ENCODE measurements at regions not wholly inside any gene's neighbourhood (a gene's known extent, or its start where the extent isn't known, plus 50 kb on each side); places are given as distances from the start of the nearest gene placed in this dataset.

DNA sequence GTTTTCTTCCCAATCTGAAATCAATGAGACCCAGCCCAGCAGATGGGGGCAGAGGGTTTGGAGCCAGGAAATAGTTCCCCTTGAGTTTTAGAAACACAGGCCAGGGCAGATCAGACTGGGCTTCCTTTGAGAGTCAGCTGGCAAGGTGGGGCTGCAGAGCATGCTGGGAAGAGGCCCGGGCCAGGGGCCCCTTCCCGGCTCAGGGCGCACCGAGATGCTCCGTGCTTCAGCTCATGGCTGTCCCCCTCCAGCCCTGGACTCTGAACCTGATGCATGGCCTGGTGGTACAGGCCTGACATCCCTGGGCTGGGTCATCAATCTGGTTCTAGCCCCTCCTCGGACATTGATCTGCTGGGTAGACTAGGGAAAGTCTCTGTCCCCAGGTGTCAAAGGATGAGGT is 65.1 kb upstream of the RUNX3 start:
- H3K9me3 ChIP-seq (ENCODE audit: control insufficient read depth, insufficient read depth, low read length), result peaks cover 7% of the 10 kb centered on the region
- no peak for ATAC-seq (ENCODE audit: low read depth)
- H3K9me1 ChIP-seq (ENCODE audit: insufficient read depth, low read length), result no peaks in the 10 kb centered on the region
- no peaks in the 10 kb centered on the region for H4K20me1 ChIP-seq (ENCODE audit: insufficient read depth, low read length)
- H3K4ac ChIP-seq (ENCODE audit: low read depth, low read length), result no peak overlapping the region
- H2BK120ac ChIP-seq (ENCODE audit: low read depth, low read length), result no peak overlapping the region
- no peak overlapping the region for H2BK5ac ChIP-seq (ENCODE audit: low read depth, low read length, poor library complexity, severe bottlenecking)
- BruUV-seq (replicated peaks), result no TSS peak
- H3K4me2 ChIP-seq (ENCODE audit: low read depth, low read length), result no peak overlapping the region
- H3K4me3 ChIP-seq (ENCODE audit: insufficient read depth, low read depth, low read length), result no peak overlapping the region
- no peak overlapping the region for H2BK20ac ChIP-seq (ENCODE audit: low read depth, low read length)
- DNase-seq, result no peak
- H2AK9ac ChIP-seq (replicated peaks; ENCODE audit: low read depth, low read length, poor library complexity), result no peak overlapping the region
- ChIA-PET CTCF (no interaction called here), POLR2A (ENCODE audit: unreplicated experiment) (no interaction called here)
- no peak overlapping the region for H3K56ac ChIP-seq (ENCODE audit: extremely low read depth, insufficient read depth, low read length)
- H3K4me1 ChIP-seq (ENCODE audit: control insufficient read depth, insufficient read depth, low read length), result no peaks in the 10 kb centered on the region
- H4K8ac ChIP-seq (ENCODE audit: low read depth in 2 of 2, low read length in 2 of 2), result no peak overlapping the region
- no peak overlapping the region for H4K91ac ChIP-seq (ENCODE audit: insufficient read depth, low read depth, low read length)
- H2AFZ ChIP-seq (replicated peaks; ENCODE audit: low read length, poor library complexity), result no peak overlapping the region
- 80% methylated on average over 1 of the region's 6 CpGs; no CpG with 5 or more reads in 1 of the 2 experiments for WGBS, 2 experiments (ENCODE audit: extremely low coverage in 2 of 2, insufficient read length in 1 of 2)
- no peak for TF ChIP-seq FOS (IDR thresholded peaks at IDR 0.05; ENCODE audit: low read depth, low read length)
- TF ChIP-seq, protein P1, sequence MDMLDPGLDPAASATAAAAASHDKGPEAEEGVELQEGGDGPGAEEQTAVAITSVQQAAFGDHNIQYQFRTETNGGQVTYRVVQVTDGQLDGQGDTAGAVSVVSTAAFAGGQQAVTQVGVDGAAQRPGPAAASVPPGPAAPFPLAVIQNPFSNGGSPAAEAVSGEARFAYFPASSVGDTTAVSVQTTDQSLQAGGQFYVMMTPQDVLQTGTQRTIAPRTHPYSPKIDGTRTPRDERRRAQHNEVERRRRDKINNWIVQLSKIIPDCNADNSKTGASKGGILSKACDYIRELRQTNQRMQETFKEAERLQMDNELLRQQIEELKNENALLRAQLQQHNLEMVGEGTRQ (IDR thresholded peaks at IDR 0.05; ENCODE audit: low read depth, low read length), result no peak
- TF ChIP-seq, protein P2, sequence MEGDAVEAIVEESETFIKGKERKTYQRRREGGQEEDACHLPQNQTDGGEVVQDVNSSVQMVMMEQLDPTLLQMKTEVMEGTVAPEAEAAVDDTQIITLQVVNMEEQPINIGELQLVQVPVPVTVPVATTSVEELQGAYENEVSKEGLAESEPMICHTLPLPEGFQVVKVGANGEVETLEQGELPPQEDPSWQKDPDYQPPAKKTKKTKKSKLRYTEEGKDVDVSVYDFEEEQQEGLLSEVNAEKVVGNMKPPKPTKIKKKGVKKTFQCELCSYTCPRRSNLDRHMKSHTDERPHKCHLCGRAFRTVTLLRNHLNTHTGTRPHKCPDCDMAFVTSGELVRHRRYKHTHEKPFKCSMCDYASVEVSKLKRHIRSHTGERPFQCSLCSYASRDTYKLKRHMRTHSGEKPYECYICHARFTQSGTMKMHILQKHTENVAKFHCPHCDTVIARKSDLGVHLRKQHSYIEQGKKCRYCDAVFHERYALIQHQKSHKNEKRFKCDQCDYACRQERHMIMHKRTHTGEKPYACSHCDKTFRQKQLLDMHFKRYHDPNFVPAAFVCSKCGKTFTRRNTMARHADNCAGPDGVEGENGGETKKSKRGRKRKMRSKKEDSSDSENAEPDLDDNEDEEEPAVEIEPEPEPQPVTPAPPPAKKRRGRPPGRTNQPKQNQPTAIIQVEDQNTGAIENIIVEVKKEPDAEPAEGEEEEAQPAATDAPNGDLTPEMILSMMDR (conservative IDR thresholded peaks at IDR 0.05; ENCODE audit: low read depth, low read length), result no peak
- no peak for TF ChIP-seq RAD21 (IDR thresholded peaks at IDR 0.05; ENCODE audit: low read length)
- no peak for TF ChIP-seq BHLHE40 (IDR thresholded peaks at IDR 0.05; ENCODE audit: low read depth, low read length)
- no peak for TF ChIP-seq CEBPB (IDR thresholded peaks at IDR 0.05; ENCODE audit: low read depth, low read length)
- no peak for TF ChIP-seq MXI1 (IDR thresholded peaks at IDR 0.05; ENCODE audit: borderline replicate concordance, low read depth, low read length)
- TF ChIP-seq RCOR1 (IDR thresholded peaks at IDR 0.05; ENCODE audit: insufficient replicate concordance, low read length), result no peak
- TF ChIP-seq SMC3 (IDR thresholded peaks at IDR 0.05; ENCODE audit: low read depth, low read length), result no peak
- no peak for TF ChIP-seq RFX5 (IDR thresholded peaks at IDR 0.05; ENCODE audit: low read depth, low read length)
- TF ChIP-seq, protein P3, sequence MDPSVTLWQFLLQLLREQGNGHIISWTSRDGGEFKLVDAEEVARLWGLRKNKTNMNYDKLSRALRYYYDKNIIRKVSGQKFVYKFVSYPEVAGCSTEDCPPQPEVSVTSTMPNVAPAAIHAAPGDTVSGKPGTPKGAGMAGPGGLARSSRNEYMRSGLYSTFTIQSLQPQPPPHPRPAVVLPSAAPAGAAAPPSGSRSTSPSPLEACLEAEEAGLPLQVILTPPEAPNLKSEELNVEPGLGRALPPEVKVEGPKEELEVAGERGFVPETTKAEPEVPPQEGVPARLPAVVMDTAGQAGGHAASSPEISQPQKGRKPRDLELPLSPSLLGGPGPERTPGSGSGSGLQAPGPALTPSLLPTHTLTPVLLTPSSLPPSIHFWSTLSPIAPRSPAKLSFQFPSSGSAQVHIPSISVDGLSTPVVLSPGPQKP (IDR thresholded peaks at IDR 0.05; ENCODE audit: borderline replicate concordance, low read depth, low read length), result no peak
- no peak for TF ChIP-seq CHD1 (IDR thresholded peaks at IDR 0.05; ENCODE audit: low read depth, low read length)
- TF ChIP-seq NFE2L2 (IDR thresholded peaks at IDR 0.05; ENCODE audit: low read depth, low read length), result no peak
- no peak for TF ChIP-seq MAFK (IDR thresholded peaks at IDR 0.05; ENCODE audit: low read depth, low read length)
- no peak for TF ChIP-seq POLR2A (IDR thresholded peaks at IDR 0.05; ENCODE audit: low read depth, low read length)
- TF ChIP-seq MAZ (IDR thresholded peaks at IDR 0.05; ENCODE audit: borderline replicate concordance, low read depth, low read length), result no peak
- no peak overlapping the region for H2BK15ac ChIP-seq (ENCODE audit: low read depth, low read length)
- H3K14ac ChIP-seq (replicated peaks; ENCODE audit: low read depth, low read length), result no peak overlapping the region
- peaks cover 40% of the 10 kb centered on the region for H3K27me3 ChIP-seq (ENCODE audit: control insufficient read depth, insufficient read depth, low read length)
- no peak overlapping the region for H3K18ac ChIP-seq (ENCODE audit: low read depth, low read length)
- in situ Hi-C loops (cut with MboI; ENCODE audit: low sequenced_read_pairs), result no loop called here
- H3K9ac ChIP-seq (ENCODE audit: low read depth, low read length), result no peak overlapping the region
- H3K79me1 ChIP-seq (ENCODE audit: low read depth in 1 of 2, low read length in 2 of 2), result no peaks in the 10 kb centered on the region
- H3K27ac ChIP-seq (ENCODE audit: insufficient read depth, low read length), result no peak overlapping the region
- intact Hi-C loops (cut with micrococcal nuclease), result no loop called here
- H3K36me3 ChIP-seq (ENCODE audit: control insufficient read depth, insufficient read depth, low read length), result no peaks in the 10 kb centered on the region
- no peak overlapping the region for H3K23ac ChIP-seq (ENCODE audit: low read depth, low read length)
- 0 out of 2 replicates have a peak overlapping the region, but pooled peaks have one; percentile 5 for H2AK5ac ChIP-seq (ENCODE audit: low read depth, low read length)
- no peak overlapping the region for H4K5ac ChIP-seq (ENCODE audit: low read depth, low read length)
- dilution Hi-C loops (cut with HindIII; ENCODE audit: low sequenced_read_pairs, unreplicated experiment), result no loop called here

All from IMR-90 (cell line).